ENCODE measurements at regions not wholly inside any gene's neighbourhood (a gene's known extent, or its start where the extent isn't known, plus 50 kb on each side); places are given as distances from the start of the nearest gene placed in this dataset.

DNA sequence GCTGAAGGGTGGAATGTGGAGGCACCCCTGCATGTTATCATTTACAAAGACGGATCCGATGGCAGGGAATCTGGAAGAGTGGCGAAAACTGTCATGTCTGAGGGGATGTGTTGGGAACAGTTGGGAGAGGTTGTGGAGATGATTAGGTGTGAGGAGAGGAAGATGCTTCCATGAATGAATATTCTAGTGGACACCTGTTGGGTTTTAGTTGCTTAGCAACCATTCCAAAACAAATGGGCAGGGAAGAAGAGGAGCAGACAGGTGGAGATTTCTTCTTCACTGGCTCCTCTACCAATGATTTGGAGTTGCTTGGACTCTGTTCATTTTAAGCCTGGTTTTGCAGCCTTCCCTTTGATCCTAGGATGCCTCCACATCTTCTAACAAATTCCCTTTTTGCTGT lies 465.3 kb upstream of the CLINT1 start:
- TF ChIP-seq, protein P1, sequence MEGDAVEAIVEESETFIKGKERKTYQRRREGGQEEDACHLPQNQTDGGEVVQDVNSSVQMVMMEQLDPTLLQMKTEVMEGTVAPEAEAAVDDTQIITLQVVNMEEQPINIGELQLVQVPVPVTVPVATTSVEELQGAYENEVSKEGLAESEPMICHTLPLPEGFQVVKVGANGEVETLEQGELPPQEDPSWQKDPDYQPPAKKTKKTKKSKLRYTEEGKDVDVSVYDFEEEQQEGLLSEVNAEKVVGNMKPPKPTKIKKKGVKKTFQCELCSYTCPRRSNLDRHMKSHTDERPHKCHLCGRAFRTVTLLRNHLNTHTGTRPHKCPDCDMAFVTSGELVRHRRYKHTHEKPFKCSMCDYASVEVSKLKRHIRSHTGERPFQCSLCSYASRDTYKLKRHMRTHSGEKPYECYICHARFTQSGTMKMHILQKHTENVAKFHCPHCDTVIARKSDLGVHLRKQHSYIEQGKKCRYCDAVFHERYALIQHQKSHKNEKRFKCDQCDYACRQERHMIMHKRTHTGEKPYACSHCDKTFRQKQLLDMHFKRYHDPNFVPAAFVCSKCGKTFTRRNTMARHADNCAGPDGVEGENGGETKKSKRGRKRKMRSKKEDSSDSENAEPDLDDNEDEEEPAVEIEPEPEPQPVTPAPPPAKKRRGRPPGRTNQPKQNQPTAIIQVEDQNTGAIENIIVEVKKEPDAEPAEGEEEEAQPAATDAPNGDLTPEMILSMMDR (IDR thresholded peaks at IDR 0.05; ENCODE audit: low read length), result no peak
- TF ChIP-seq EZH2phosphoT487 (IDR thresholded peaks at IDR 0.05; ENCODE audit: low read length), result no peak

All from MM.1S (cell line).